GM19463 (cell line): ENCODE measurements at regions not wholly inside any gene's neighbourhood (a gene's known extent, or its start where the extent isn't known, plus 50 kb on each side); places are given as distances from the start of the nearest gene placed in this dataset.

Experiments used
- ATAC-seq: cut with Tn5 transposase; IDR thresholded peaks from one replicate; pipeline ENCODE4 v1.9.1; 2021; ENCODE audit warnings: mild to moderate bottlenecking, moderate library complexity; ENCODE audit not compliant: unreplicated experiment

DNA sequence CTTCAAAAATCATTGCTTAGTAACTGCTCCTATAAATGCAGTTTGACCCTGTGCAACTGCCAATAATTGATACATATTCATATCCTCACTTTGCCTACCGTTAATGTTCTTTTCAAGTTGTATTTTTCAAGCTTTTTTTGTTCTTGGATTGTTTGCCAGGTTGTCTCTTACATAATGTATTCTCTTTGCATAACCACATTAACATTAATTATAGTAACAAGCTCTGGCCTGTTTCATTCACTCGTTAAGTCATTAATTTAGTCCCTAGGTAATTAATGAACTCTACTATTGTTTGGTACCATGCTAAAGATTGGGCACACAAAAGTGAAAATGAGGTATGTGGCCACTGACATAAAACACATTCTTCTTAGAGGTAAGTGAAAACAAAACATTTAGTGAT lies 1338.8 kb downstream of the NSUN3 start:
- ATAC-seq = no peak

DNA sequence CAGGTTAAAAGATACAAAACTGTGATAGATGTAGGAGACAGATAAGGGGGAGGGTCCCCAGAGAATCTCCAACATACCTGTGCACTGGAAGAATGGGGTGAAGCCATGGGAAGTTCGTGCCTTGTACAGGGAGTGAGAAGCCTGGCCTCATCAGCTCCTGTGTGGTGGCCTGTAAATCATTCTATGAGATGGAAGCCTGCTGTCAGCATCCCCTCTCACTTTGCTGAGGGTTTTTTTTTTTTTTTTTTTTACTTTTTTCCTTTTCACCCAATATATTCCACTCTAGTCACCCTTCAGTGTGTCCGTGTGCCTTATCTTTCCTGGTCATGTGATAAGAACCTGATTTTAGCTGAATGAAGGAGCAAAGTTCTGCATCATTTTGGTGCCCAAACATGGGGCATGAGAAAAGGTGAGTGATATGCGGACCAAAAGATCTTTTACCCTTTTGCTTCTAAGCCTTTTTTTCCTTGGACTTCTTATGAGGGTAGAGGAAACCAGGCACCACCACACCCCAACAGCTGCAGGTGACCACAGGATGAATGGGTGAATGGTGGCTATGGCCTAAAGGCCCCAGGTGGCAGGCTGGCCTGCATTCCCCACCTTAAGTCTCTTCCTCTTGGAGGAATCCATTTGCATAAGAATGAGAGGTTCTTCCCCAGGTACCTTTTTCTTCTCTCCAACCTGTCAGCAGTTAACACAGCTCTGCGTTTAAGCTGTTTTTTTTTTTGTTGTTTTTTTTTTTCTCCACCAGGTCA lies 1345.0 kb downstream of the NSUN3 start:
- ATAC-seq = no peak

DNA sequence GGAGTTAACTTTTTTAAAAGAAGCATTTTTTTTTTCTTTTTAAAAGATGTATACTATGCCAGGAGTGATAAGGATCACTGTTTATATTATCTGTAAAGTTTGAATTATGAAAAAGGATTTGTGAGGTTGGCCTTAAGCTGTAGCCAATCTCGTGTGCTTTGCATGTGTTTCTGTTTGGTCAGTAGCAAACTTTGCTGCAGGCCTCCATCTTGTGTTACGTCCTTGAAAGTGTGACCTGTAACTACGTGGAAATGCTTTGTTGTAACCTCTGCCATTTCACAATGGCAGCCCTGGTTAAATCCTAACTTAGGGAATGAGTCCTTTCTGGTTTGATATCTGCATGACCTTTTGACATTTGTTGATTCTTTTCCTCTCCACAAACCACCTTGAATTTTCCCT lies 1345.6 kb downstream of the NSUN3 start:
- ATAC-seq = no peak

- no peak for ATAC-seq
These were observed 1355.4 kb downstream of the NSUN3 start for GRCh38 chr3:95418251-95418650.

DNA sequence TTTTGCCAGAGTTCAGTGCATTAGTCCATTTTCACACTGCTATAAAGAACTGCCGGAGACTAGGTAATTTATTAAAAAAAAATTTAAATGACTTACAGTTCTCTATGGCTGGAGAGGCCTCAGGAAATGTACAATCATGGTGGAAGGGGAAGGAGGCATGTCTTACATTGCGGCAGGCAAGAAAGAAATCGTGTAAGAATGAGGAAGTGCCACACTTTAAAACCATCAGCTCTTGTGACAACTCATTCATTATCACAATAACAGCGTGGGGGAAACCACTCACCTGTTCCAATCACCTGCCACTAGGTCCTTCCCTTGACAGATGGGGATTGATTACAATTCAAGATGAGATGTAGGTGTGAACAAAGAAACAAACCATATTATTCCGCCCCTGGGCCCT lies 1361.4 kb downstream of the NSUN3 start:
- ATAC-seq = no peak

DNA sequence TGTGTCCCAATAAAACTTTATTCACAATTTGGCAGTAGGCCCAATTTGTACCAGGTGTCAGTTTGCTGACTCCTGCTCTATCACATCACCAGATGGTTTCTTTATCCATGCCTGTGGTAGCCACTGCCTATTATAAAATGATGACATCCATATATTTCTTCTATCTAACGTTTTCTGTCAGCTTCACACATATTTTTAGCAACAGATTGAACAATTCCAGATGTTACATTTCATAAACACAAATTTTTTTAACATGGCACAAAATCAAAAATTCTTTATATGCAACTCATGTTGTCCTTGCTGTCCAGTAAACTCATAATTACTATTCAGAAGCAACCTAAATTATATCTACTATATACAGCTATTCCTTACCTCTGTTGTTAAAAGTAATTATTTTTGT lies 1371.6 kb downstream of the NSUN3 start:
- ATAC-seq = no peak

- no peak for ATAC-seq
These were observed 1374.5 kb downstream of the NSUN3 start for GRCh38 chr3:95437409-95437808.

GRCh38 chr3:95438274-95438673 lies 1375.4 kb downstream of the NSUN3 start:
- no peak for ATAC-seq

DNA sequence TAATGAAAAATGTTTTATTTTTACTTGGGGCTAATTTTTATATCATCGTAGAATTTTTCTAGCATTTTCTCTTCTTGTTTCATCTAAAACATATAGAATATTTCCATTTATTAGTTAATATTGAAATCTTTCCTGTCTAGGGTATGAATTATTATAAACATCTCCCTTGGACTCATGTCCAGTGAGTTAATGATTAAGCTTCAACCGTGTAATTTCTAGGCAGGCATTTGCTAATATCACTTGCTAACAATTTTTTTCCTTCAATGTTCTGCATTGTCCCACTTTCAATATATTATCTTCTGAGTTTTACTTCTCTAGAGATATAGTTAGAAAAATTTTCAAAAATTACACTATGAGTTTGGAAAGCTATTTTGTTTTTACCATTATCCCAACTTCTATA lies 1371.6 kb upstream of the EPHA6 start:
- ATAC-seq = no peak

DNA sequence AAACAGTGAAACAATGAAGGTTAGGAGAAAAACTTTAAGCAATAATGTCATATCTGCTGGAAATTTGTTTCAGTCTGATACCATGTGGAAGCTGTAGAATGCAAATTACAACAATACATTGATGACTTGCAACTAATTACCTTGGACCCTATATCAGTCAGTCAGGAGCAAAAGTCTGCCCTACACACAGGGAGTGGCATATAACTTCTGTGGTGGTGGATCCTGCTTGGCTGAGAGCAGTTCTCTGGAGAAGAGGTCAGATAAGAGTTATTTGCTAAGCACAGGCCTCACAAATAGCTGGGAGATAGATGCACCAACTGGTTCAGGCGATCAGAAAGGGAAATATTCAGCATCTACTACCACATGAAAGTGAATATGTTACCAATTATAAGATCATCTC lies 1364.6 kb upstream of the EPHA6 start:
- no peak for ATAC-seq

DNA sequence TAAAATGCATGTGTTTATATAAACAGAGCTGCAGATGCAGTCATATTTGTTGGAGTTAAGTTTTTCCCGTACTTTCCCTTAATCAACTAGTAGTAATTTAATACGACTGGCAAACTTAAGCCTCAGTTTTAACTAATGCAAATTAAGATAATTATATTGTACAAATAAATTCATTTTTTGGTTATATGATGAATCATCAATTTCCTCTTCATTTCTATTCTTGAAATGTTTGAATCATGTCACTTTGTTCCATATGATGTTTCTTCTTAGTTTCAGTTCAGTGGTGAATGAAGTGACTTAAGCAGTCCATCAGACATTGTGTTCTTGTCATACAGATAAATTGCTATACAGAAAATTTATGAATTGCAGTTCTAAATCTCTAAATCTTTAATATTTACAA lies 1361.2 kb upstream of the EPHA6 start:
- ATAC-seq = no peak

GRCh38 chr3:95456835-95457234 lies 1357.6 kb upstream of the EPHA6 start:
- no peak for ATAC-seq

GRCh38 chr3:95459706-95460105 lies 1354.7 kb upstream of the EPHA6 start:
- no peak for ATAC-seq

- no peak for ATAC-seq
These were observed 1354.1 kb upstream of the EPHA6 start for GRCh38 chr3:95460274-95460673.

GRCh38 chr3:95462161-95462560 lies 1352.2 kb upstream of the EPHA6 start:
- no peak for ATAC-seq

DNA sequence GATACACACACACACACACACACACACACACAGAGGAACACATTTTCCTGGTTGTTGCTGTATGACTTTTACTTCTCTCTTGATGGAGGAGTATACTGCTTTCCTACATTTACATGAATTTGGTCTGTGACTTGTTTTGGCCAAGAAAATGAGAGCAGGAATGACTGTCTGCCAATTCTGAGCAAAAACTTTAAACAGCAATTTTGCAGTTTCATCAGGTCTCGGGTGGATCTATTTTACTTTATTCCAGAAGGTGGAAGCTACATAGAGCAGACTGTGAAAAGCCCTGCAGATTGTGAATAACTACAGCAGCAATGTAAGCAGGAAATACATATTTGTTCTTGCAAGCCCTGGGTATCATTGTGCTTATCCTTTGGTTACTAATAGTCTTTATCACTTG lies 1350.0 kb upstream of the EPHA6 start:
- no peak for ATAC-seq

- ATAC-seq = no peak
These were observed 1346.1 kb upstream of the EPHA6 start for GRCh38 chr3:95468331-95468730.

DNA sequence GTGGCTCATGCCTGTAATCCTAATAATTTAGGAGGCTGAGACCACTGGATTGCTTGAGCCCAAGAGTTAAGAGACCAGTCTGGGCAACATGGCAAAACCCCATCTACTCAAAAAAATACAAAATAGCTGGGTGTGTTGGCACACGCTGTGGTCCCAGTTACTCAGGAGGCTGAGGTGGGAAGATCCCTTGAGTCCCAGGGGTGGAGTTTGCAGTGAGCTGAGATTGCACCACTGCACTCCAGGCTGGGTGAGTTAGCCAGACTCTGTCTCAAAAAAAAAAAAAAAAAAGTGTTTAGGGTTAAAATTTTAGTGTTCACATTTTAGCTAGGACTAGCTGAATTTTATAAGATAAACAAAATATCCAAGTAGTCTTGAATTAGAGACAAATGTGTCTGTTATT lies 1340.1 kb upstream of the EPHA6 start:
- no peak for ATAC-seq

DNA sequence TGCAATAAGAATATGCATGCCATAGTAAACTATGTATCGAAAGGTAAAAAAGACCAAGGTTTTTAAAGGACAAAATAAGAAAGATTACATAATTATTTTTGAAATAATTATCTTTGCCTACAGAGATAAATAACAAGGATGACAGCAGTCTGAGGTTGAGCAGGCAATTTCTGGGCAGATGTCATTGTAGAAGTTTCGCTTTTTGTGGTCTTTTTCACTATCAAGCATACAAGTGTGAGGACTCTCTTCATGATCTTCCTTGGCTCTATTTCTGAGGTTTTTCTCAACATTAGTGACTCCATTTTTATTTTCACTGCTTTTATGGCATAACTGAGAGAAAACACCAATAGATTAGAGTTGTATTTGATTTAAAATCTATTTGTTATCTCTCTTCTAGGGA lies 1337.9 kb upstream of the EPHA6 start:
- ATAC-seq = peak; percentile 76

DNA sequence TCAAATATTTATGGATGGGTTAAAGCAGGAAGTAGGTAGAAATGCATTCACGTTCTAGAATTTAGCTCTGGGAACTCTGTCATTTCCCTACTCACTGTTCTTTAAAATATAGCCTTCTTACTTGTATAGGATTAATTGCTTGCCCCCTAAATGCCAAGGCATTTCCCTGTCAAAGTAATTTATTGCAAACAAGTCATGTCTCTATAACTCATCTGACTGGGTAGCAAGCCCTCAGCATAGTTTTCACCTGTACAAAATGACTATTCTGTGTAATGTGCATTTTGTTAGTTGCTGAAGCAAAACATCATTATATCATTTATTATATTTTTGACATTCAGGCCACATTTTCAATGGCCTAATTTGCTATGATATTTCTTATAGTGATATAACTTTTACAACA lies 1308.2 kb upstream of the EPHA6 start:
- ATAC-seq = no peak

DNA sequence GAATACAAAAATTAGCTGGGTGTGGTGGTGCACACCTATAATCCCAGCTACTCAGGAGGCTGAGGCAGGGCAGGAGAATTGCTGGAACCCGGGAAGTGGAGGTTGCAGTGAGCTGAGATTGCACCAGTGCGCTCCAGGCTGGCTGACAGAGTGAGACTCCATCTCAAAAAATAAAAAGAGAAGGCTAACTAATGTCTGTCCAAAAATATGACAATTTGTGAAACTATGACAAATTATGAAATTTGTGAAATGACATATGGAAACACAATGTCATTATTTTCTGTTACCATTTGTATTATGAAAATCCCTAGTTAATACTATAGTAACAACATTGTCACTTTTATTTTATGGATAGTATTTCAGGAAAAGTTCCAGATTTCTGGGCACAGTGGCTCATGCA lies 1306.3 kb upstream of the EPHA6 start:
- ATAC-seq = no peak

DNA sequence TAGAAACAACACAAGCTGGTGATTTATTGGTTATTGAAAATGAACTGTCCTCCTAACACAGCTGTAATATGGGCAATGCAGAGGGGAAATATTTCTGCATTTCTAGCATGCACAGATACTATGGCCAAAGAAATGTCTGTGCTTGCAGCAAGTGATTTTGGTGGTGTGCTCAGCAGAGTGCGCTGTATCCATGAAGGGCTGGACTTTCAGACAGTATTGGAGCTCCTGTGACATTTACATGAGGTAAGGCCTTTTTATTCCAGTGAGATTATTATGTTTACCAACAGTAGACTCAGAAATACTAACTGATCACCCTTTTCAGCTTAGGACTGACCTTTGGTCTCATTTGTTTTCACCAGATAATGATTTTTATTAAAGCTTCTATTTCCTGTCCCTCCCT lies 1302.6 kb upstream of the EPHA6 start:
- ATAC-seq = no peak

- ATAC-seq = no peak
These were observed 1300.1 kb upstream of the EPHA6 start for GRCh38 chr3:95514260-95514659.
